GM19035 (cell line): ENCODE measurements at regions not wholly inside any gene's neighbourhood (a gene's known extent, or its start where the extent isn't known, plus 50 kb on each side); places are given as distances from the start of the nearest gene placed in this dataset.
"Not testable (repeated sequence)": the region's sequence is repeated elsewhere in the genome, so short reads cannot be mapped to it uniquely, and the experiment has no call there.

ENCODE experiments used
- ATAC-seq: cut with Tn5 transposase; IDR thresholded peaks from one replicate; pipeline ENCODE4 v1.9.1; 2021; ENCODE audit not compliant: unreplicated experiment

DNA sequence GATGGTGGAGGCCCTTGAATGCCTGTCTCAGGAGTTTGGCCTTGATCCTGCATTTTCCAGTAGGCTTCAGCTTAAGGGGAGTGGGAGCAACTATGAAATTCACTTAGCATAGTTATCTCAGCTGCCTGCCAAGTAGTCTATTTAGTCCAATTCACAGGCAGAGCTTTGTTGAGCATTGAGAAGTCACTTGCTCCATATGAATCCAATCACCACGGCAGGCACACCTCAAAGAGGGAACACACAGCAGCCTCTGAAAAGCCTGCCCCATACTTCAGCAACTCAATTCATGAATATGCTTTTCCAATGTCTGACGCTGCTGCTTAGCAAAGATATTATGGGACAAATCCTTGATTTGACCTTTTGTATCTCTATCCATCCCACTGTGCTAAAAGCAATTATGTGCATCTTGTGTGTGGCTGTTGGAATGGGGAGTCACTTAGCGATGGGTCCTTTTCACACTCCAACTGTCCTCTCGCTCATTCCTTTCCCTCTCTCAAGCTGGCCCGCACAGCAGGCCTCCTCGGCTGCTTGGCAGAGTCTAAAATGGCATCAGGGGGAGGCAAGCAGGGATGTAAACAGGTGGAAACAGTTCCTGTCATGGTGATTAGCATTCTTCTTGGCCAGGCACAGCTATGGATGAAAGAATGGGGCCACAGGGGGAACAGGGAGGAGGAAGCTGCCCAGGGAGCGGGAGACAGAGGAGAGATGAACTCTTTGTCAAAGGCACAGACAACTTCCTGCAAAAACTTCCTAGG lies 56.0 kb upstream of the LRPPRC start:
- ATAC-seq: no peak

DNA sequence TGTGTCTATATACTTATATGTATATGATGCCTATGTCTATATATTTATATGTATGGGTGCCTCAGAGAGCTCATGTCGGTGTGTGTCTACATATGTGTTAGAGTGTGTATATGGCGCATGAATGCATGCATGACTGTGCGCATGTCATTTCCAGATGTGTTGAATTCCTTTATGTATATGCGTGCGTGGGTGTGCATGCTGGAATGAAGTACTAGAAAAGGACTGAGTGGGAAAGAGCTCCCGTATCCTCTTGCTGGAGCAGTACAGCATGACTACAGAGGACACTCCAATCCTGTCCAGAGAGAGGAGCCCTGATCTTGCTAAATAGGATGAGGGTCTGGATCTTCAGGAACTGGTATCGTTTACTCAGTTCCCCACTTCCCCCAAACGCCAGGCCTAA lies 56.8 kb upstream of the LRPPRC start:
- ATAC-seq: no peak

DNA sequence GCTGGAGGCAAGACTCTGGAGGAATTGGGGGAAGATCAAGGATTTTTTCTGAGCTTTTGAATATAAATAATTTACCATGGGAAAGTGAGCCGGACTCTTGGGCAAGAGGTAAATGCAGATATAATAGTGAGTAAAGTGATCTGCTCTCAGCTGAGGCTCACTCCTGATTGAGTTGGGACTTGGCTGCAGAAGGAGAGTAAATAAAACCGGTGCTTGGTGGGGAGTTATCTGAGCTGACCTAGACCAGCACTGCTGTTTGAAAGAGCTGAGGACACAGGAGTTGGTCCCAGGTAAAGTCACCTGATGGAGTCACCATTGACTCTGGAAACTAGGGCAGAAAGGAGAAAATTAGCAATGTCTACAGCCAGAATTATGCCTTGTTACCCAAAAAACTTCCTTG lies 57.3 kb upstream of the LRPPRC start:
- ATAC-seq: no peak

DNA sequence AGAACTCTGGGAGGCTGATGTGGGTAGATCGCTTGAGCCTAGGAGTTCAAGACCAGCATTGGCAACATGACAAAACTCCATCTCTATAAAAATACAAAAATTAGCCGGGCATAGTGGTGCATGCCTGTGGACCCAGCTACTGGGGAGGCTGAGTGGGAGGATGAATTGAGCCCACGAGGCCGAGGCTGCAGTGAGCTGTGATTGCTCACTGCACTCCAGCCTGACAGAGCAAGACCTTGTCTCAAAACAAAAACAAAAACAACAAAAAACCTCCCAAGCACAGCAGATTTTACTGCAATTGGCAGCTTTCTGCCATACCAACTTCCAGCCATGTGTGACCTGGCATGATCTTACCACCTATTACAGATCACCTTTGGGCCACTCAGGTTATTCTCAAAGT lies 57.7 kb upstream of the LRPPRC start:
- ATAC-seq: no peak

DNA sequence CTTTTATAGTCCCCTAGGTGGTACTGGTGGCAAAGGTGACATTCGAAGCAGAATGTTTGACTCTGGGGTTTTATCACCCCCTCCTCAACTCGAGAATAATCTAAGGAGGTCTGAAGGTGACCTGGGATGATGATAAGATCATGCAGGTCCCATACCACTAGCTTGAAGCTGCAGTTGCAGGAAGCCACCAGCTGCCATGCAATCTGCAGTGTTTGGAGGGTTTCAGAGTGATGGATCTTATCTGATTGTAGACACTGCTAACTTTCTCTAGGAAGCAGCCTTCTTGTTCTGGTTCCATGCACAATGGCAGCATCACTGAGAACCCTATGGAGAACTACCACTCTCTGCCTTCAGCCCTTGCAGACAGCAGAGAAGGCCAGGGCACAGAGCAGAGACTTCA lies 59.4 kb upstream of the LRPPRC start:
- no peak for ATAC-seq

DNA sequence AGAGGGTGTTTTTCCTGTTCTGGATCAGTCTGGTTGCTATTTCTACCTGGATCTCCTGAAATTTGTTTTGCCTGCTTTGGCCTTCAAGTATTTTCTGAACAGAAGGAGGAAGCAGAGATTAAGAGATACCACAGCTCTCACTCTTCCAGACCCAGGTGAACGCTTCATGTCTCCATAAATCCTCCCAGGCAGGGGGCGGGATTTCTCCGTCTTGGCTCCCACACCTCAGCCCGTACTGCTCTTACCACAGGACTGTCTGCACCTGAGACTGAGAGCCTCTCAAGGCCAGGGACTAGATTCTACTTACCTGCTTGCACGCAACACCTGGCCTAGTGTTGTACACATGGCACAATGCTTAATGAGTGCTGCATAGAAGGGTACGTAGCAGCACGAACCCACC lies 59.9 kb upstream of the LRPPRC start:
- ATAC-seq: no peak

DNA sequence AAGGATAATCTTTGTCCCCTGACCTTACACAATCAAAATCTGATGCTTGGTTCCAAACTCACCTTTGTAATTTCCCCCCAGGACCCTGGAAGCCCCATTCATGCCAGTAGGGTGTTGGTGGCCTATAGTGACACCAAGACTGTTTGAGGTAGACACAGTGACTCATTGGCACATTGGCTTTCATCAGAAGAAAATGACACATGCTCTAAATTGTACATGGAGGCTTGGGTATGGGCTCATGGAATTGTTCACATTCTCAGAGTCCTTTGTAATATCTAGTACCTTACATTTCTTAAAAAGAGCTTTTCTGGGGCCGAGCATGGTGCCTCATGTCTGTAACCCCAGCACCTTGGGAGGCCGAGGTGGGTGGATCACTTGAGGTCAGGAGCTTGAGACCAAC lies 61.2 kb upstream of the LRPPRC start:
- ATAC-seq: no peak

DNA sequence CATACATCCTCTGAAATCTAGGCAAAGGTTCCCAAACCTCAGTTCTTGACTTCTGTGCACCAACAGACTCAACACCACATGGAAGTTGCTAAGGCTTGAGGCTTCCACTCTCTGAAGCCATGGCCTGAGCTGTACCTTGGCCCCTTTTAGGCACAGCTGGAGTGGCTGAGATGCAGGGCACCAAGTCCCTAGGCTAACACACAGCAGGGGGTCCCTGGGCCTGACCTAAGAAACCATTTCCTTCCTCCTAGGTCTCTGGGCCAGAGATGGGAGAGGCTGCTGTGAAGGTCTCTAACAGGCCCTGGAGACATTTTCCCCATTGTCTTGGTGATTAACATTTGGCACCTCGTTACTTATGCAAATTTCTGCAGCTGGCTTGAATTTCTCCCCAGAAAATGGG lies 64.5 kb upstream of the LRPPRC start:
- ATAC-seq: not testable (repeated sequence)

DNA sequence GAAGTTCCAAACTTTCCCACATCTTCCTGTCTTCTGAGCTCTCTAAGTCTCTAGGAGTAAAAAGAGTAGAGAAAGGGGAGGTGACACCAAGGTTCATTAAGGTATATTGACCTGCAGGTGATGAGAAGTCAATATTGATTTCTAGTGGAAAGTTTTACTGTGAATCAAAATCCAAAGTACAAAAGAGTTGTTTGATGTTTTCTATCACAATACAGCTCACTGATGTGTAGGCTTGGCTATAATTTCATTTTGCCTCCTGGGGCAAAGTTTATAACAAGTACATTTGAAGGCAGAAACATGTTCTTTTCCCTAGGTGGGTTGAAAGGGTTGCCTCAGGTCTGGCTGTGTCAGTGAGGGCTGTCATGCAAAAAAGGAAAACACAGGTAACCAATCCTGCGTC lies 65.2 kb upstream of the LRPPRC start:
- ATAC-seq: no peak

DNA sequence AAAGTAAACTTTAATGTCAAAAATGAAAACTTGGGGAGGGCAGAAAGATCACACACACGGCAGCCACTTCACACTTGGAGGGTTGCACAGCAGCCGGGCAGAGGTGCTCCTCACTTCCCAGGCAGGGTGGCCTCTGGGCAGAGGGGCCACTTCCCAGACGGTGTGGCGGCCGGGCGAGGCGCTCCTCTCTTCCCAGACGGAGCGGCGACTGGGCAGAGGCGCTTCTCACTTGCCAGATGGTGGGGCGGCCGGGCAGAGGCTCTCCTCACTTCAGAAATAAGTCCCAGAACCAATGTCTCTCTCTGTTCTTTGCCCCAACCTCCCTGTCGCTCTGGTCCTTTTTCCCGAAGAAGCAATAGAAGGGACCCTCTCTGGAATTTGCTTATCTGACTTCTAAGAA lies 65.7 kb upstream of the LRPPRC start:
- no peak for ATAC-seq

DNA sequence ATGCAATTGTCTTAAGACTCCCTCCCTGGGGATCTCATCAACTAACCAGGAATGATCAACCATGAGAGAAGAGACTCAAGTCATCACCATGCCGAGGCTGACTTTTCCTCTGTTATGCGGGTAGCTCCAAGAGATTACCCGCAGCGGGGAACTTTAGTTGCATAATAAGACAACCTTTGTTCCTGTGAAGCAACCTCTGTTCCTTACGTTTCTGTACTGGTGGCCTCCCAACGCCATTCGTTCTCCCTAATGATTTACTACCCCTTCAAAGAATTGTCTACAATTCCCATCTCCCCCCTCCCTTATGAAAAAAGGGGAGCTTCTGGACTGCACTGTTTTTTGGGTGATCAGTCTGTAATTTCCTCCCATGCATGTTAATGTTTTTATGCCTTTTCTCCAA lies 66.1 kb upstream of the LRPPRC start:
- no peak for ATAC-seq

DNA sequence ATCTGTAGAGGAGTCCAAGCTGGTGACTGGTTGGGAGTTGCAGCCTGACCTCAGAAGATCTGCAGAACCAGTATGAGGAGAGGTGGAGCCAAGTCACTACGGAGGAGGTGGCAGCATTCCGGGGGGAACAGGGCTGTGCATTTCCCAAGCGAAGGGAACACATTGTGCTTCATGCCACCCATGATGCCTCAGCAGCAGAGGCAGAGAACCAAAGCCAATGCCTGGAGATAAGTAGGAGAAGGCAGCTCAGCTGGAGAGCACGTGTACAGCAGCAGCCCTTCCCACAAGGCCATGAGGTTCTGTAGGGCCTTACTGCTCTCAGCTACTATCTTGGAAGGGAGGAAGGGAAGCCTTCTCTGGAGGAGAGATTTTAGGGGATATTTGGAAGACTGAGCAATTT lies 67.2 kb upstream of the LRPPRC start:
- ATAC-seq: no peak

DNA sequence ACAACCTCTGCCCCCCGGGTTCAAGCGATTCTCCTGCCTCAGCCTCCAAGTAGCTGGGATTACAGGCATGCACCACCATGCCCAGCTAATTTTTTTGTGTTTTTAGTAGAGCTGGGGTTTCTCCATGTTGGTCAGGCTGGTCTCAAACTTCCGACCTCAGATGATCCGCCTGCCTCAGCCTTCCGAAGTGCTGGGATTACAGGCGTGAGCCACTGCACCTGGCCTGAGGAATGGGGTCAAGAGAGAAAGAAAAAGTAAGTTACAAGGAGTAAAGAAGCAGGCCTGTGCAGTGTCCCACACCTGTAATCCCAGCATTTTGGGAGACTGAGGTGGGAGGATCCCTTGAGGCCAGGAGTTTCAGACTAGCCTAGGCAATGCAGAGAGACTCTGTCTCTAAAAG lies 68.5 kb upstream of the LRPPRC start:
- not testable (repeated sequence) for ATAC-seq

DNA sequence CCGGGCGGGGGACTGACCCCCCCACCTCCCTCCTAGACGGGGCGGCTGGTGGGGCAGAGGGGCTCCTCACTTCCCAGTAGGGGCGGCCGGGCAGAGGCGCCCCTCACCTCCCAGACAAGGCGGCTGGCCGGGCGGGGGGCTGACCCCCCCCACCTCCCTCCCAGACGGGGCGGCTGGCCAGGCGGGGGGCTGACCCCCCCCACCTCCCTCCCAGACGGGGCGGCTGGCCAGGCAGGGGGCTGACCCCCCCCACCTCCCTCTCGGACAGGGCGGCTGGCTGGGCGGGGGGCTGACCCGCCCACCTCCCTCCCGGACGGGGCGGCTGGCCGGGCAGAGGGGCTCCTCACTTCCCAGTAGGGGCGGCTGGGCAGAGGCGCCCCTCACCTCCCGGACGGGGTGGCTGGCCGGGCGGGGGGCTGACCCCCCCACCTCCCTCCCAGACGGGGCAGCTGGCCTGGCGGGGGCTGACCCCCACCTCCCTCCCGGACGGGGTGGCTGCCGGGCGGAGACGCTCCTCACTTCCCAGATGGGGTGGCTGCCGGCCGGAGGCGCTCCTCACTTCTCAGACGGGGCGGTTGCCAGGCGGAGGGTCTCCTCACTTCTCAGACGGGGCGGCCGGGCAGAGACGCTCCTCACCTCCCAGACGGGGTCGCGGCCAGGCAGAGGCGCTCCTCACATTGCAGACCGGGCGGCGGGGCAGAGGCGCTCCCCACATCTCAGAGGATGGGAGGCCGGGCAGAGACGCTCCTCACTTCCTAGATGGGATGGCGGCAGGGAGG lies 71.4 kb upstream of the LRPPRC start:
- ATAC-seq: not testable (repeated sequence)

DNA sequence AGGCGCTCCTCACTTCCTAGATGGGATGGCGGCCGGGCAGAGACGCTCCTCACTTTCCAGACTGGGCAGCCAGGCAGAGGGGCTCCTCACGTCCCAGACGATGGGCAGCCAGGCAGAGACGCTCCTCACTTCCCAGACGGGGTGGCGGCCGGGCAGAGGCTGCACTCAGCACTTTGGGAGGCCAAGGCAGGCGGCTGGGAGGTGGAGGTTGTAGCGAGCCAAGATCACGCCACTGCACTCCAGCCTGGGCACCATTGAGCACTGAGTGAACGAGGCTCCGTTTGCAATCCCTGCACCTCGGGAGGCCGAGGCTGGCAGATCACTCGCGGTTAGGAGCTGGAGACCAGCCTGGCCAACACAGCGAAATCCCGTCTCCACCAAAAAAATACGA lies 72.0 kb upstream of the LRPPRC start:
- ATAC-seq: not testable (repeated sequence)

DNA sequence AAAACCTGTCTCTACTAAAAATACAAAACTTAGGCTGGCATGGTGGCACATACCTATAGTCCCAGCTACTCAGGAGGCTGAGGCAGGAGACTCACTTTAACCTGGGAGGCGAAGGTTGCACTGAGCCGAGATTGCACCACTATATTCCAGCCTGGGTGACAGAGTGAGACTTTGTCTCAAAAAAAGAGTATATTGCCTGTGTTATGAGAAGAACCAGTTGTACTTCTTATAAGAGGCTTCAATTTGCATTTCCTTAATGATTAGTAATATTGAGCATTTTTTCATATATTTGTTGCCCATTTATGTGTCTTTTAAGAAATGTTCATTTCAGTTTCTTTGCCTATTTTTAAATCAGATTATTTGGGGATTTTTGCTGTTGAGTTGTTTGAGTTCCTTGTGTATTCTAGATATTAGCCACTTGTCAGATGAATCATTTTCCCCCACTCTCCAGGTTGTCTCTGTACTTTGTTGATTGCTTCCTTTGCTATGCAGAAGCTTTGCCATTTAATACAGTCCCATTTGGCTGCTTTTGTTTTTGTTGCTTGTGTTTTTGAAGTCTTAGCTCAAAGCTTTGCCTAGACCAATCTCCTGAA lies 75.8 kb upstream of the LRPPRC start:
- ATAC-seq: no peak

DNA sequence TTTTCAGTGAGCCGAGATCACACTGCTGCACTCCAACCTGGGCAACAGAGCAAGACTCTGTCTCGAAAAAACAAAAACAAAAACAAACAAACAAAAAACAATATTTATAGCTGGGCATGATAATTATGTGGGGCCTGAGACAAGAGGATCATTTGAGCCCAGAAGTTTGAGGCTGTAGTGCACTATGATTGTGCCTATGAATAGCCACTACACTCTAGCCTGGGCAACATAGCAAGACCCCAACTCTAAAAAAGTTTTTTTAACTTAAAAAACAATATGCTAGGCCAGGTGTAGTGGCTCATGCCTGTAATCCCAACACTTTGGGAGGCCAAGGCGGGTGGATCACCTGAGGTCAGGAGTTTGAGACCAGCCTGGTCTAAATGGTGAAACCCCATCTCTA lies 77.9 kb upstream of the LRPPRC start:
- not testable (repeated sequence) for ATAC-seq

DNA sequence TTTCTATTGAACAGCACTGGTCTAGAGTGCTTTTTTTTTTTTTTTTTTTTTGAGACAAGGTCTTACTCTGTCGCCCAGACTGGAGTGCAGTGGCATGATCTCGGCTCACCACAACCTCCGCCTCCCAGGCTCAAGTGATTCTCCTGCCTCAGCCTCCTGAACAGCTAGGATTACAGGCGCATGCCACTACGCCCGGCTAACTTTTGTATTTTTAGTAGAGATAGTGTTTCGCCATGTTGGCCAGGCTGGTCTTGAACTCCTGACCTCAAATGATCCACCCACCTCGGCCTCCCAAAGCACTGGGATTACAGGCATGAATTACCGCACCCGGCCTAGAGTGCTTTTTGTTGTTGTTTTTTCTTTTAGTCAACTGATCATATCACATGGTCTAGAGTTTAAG lies 79.0 kb upstream of the LRPPRC start:
- not testable (repeated sequence) for ATAC-seq

DNA sequence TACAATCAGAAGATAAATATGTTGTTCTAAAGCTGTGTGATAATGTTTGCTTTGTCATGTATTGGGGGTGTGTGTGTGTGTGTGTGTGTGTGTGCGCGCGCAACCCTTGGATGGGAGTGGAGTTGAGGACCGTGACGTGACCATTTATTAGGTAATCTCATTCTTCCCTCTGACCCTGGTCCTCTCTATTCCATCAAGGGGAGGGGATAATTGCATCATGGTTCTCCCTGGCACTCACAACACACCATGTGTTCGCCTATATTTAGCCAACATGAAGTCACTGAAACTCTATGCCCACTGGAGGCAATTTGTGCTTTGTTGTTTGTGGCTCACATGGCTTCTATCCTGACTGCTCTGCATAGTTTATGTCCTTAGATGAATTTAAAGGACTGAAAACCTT lies 79.8 kb upstream of the LRPPRC start:
- no peak for ATAC-seq

DNA sequence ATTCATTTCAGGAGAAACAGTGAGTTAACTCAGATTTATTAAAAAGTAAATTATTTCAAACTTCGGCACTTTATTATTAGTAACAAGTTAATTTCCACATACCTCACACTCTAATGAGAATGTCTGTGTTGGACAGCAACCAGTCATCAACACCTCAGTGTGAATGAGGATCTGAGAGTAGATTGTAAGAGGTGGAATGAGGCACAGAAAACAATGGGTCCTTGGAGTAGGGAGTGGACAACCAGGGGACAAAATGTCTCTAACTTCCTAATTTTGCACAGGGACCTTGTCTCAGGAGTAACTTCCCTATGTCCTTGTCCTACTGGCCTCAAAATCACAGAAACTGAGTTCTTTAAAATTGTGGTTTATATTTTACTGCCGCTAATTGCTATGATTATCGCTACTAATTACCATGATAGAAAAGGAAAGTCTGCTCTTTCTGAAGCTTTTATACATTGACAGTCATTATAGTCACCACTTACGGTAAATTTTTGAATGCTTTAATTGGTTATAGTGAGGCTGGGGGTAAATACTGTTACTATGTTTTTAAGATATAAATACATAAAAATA lies 82.2 kb upstream of the LRPPRC start:
- ATAC-seq: no peak

DNA sequence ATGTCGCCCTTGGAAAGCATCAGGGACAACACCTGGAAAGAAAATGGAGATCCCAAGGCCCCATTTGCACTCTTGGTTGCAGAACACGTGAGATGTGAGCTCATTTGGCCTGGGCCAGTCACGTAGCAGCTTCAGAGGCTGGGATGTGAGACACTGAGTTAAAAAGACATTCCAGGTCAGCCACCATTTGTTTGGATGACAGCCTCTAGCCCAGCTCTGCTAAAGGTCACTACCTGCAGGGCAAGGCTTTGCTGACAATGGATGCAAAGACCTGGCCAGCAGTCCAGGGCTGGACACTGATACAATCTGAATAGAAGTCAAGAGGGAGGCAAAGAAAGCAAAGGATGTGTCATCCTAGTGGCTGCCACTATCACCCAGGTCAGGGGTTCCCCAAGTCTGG lies 83.9 kb upstream of the LRPPRC start:
- ATAC-seq: no peak

DNA sequence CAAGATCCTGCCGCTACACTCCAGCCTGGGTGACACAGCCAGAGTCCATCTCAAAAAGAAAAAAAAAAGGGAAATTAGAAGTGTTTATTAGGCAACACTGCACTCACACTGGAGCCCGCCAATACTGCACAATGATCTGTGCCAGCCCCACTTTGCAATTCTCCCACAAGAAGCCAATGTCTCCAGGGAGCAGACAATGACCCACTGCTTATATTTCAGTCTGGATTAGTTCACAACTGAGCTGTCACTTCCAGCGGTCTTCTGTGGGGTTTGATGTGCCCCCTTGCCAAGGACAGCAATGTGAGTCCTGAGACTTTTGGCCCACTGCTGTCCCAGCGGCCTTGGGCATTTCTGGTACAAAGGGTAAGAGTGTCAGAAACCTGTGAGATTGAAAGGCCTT lies 85.6 kb upstream of the PPM1B start:
- no peak for ATAC-seq
